B cell (primary cell): ENCODE measurements at regions not wholly inside any gene's neighbourhood (a gene's known extent, or its start where the extent isn't known, plus 50 kb on each side); places are given as distances from the start of the nearest gene placed in this dataset.

Source experiments
- ATAC-seq: fragments of 200-7000 bp; cut with Tn5 transposase; one replicate; pipeline ENCODE4 v1.10.0; 2021; ENCODE audit warnings: low read depth, mild to moderate bottlenecking, moderate number of reproducible peaks, moderate library complexity
- CTCF ChIA-PET: fragments of 350-600 bp; sonication (Branson Sonifier 250); formaldehyde crosslinking; loops from one replicate; lab custom pipeline; 2021; ENCODE audit warnings: antibody characterized with exemption, inconsistent platforms; lab: Charles Lee
- POLR2A ChIA-PET: fragments of 350-600 bp; sonication (Branson Sonifier 250); formaldehyde crosslinking; loops from one replicate; lab custom pipeline; 2021; ENCODE audit warnings: antibody characterized with exemption; lab: Charles Lee
- DNase-seq: peaks from one replicate; pipeline ENCODE4 v3.0.0; 2013
- H2AFZ ChIP-seq: 2 replicates; pipeline ENCODE4 v1.6.1; 2012; ENCODE audit warnings: mild to moderate bottlenecking, low read depth, low read length; ENCODE audit not compliant: insufficient read depth, poor library complexity, severe bottlenecking
- H3K27ac ChIP-seq, 2 donors: 1 replicate in 1 of 2; 2 replicates in 1 of 2; pipeline ENCODE4 v1.5.1; 2012 to 2013; ENCODE audit warnings: low read length in 2 of 2, mild to moderate bottlenecking in 2 of 2, moderate library complexity in 1 of 2
- H3K27me3 ChIP-seq, 4 experiments: fragments of 200-600 bp in 1 of 4; sonication (generic) in 1 of 4; replicated peaks in 1 of 4; 1 replicate in 2 of 4; 2 replicates in 2 of 4; pipeline versions ENCODE4 v1.6.1 to v1.7.0; 2013 to 2016; ENCODE audit warnings: low read length in 3 of 4, mild to moderate bottlenecking in 2 of 4, mixed read lengths in 1 of 4, moderate library complexity in 1 of 4; ENCODE audit not compliant: insufficient read depth in 4 of 4, control insufficient read depth in 3 of 4; ENCODE audit errors: control extremely low read depth in 1 of 4
- H3K36me3 ChIP-seq, 2 experiments: replicated peaks in 1 of 2; 1 replicate in 1 of 2; 2 replicates in 1 of 2; pipeline versions ENCODE4 v1.6.1 to v1.7.1; 2013; ENCODE audit warnings: low read length in 1 of 2; ENCODE audit not compliant: insufficient read depth in 2 of 2, control insufficient read depth in 1 of 2; ENCODE audit errors: control extremely low read depth in 1 of 2, extremely low read depth in 1 of 2
- H3K4me1 ChIP-seq, 2 donors: fragments of 200-600 bp in 1 of 2; sonication (generic) in 1 of 2; 1 replicate in 1 of 2; 2 replicates in 1 of 2; pipeline versions ENCODE4 v1.5.1 to v1.6.1; 2013 to 2017; ENCODE audit warnings: low read length in 2 of 2; ENCODE audit not compliant: control insufficient read depth in 2 of 2, insufficient read depth in 2 of 2
- H3K4me2 ChIP-seq: replicated peaks from 2 replicates; pipeline ENCODE3; 2012; ENCODE audit warnings: mild to moderate bottlenecking, low read depth, low read length; ENCODE audit not compliant: poor library complexity, severe bottlenecking
- H3K4me3 ChIP-seq, 5 experiments: fragments of 200-600 bp in 1 of 5; sonication (generic) in 1 of 5; 1 replicate in 3 of 5; 2 replicates in 2 of 5; pipeline versions ENCODE4 v1.5.1 to v1.7.0; 2011 to 2016; ENCODE audit warnings: low read length in 4 of 5, mild to moderate bottlenecking in 4 of 5, low read depth in 2 of 5, control low read depth in 1 of 5, moderate library complexity in 1 of 5; ENCODE audit not compliant: insufficient read depth in 1 of 5; ENCODE audit errors: control extremely low read depth in 1 of 5, extremely low read depth in 1 of 5
- H3K79me2 ChIP-seq: fragments of 200-600 bp; sonication (generic); one replicate; pipeline ENCODE4 v1.6.0; 2016; ENCODE audit warnings: low read length; ENCODE audit not compliant: control insufficient read depth, insufficient read depth
- H3K9ac ChIP-seq: fragments of 200-600 bp; sonication (generic); 2 replicates; pipeline ENCODE4 v1.6.1; 2017; ENCODE audit warnings: mild to moderate bottlenecking, low read length, moderate library complexity
- H3K9me3 ChIP-seq, 3 donors: one replicate each; pipeline versions ENCODE4 v1.6.1 to v1.7.1; 2013; ENCODE audit warnings: low read length in 2 of 3; ENCODE audit not compliant: control insufficient read depth in 2 of 3, insufficient read depth in 1 of 3; ENCODE audit errors: control extremely low read depth in 1 of 3
- H4K20me1 ChIP-seq: 2 replicates; pipeline ENCODE4 v1.6.0; 2012; ENCODE audit warnings: mild to moderate bottlenecking, low read length; ENCODE audit not compliant: insufficient read depth, control insufficient read depth, poor library complexity, severe bottlenecking
- H3K27ac Mint-ChIP-seq: one replicate; pipeline ENCODE4 v1.8.0; 2021; ENCODE audit warnings: mixed read lengths
- H3K27me3 Mint-ChIP-seq: one replicate; pipeline ENCODE4 v1.8.0; 2021; ENCODE audit warnings: mixed read lengths
- H3K4me1 Mint-ChIP-seq: one replicate; pipeline ENCODE4 v1.8.0; 2021; ENCODE audit warnings: mixed read lengths
- H3K4me3 Mint-ChIP-seq: one replicate; pipeline ENCODE4 v1.8.0; 2021; ENCODE audit warnings: mixed read lengths
- H3K9me3 Mint-ChIP-seq: one replicate; pipeline ENCODE4 v1.8.0; 2022; ENCODE audit warnings: mixed read lengths; ENCODE audit not compliant: insufficient read depth
- CTCF ChIP-seq: fragments of 200-600 bp; IDR thresholded peaks from one replicate; pipeline ENCODE4 v1.8.0; 2022; ENCODE audit warnings: antibody characterized with exemption, mild to moderate bottlenecking
- EZH2 ChIP-seq: IDR thresholded peaks from 2 replicates; pipeline ENCODE4 v1.6.1; 2012; ENCODE audit warnings: borderline replicate concordance, low read depth, mild to moderate bottlenecking, moderate library complexity, low read length; ENCODE audit not compliant: insufficient read depth, poor library complexity, severe bottlenecking
- WGBS: methylation state at CpG from one replicate; pipeline ENCODE4 v1.1.5; 2013; ENCODE audit warnings: missing lambda C conversion rate; ENCODE audit not compliant: insufficient coverage; 5-methylcytosine and 5-hydroxymethylcytosine counted together
- intact Hi-C: fragments of 100-400 bp; cut with micrococcal nuclease; formaldehyde crosslinking; loops from one replicate; pipeline ENCODE4 v1.10.0; 2022

- no peak overlapping the region for H3K27ac Mint-ChIP-seq
- no peak overlapping the region for H3K9ac ChIP-seq
- H3K36me3 ChIP-seq = no peaks in the 10 kb centered on the region
- no peaks in the 10 kb centered on the region for H3K4me1 Mint-ChIP-seq
- no peaks in the 10 kb centered on the region for H3K4me1 ChIP-seq
- H3K9me3 Mint-ChIP-seq = no peaks in the 10 kb centered on the region
- CTCF ChIA-PET = no interaction called here
- H4K20me1 ChIP-seq = no peaks in the 10 kb centered on the region
- ATAC-seq (no peak), DNase-seq (no peak)
- no peaks in the 10 kb centered on the region for H3K27me3 ChIP-seq
- TF ChIP-seq EZH2 (no peak), CTCF (no peak)
- intact Hi-C loops = no loop called here
- no peak overlapping the region for H3K4me3 ChIP-seq
- WGBS = 100% methylated on average over 1 of the region's 3 CpGs
- POLR2A ChIA-PET = no interaction called here
- no peaks in the 10 kb centered on the region for H3K9me3 ChIP-seq
- no peak overlapping the region for H3K27ac ChIP-seq
- no peak overlapping the region for H2AFZ ChIP-seq
- no peak overlapping the region for H3K4me2 ChIP-seq
- H3K4me3 Mint-ChIP-seq = no peak overlapping the region
- no peaks in the 10 kb centered on the region for H3K79me2 ChIP-seq
- H3K27me3 Mint-ChIP-seq = no peaks in the 10 kb centered on the region
Measured at GRCh38 chrY:15775880-15776279, 1251.6 kb downstream of the NLGN4Y start.

- Mint-ChIP-seq H3K9me3 (no peaks in the 10 kb centered on the region), H3K4me3 (no peak overlapping the region), H3K27ac (no peak overlapping the region), H3K27me3 (no peaks in the 10 kb centered on the region), H3K4me1 (no peaks in the 10 kb centered on the region)
- intact Hi-C loops = no loop called here
- H2AFZ ChIP-seq = no peak overlapping the region
- ATAC-seq (no peak), DNase-seq (no peak)
- H3K36me3 ChIP-seq = no peaks in the 10 kb centered on the region
- H3K79me2 ChIP-seq = no peaks in the 10 kb centered on the region
- no peak overlapping the region for H3K27ac ChIP-seq
- H3K4me2 ChIP-seq = no peak overlapping the region
- no peaks in the 10 kb centered on the region for H4K20me1 ChIP-seq
- no peaks in the 10 kb centered on the region for H3K9me3 ChIP-seq
- no peaks in the 10 kb centered on the region for H3K27me3 ChIP-seq
- H3K4me1 ChIP-seq = no peaks in the 10 kb centered on the region
- CTCF ChIA-PET = no interaction called here
- H3K9ac ChIP-seq = no peak overlapping the region
- POLR2A ChIA-PET = no interaction called here
- TF ChIP-seq CTCF (no peak), EZH2 (no peak)
- H3K4me3 ChIP-seq = no peak overlapping the region
Measured at GRCh38 chrY:15779891-15780290, 1255.6 kb downstream of the NLGN4Y start.
